Tongue (tissue), 1 donor: ENCODE measurements at regions not wholly inside any gene's neighbourhood (a gene's known extent, or its start where the extent isn't known, plus 50 kb on each side); places are given as distances from the start of the nearest gene placed in this dataset.

Source experiments
- DNase-seq: peaks from one replicate; pipeline ENCODE4 v3.0.0-alpha.2; 2015

DNA sequence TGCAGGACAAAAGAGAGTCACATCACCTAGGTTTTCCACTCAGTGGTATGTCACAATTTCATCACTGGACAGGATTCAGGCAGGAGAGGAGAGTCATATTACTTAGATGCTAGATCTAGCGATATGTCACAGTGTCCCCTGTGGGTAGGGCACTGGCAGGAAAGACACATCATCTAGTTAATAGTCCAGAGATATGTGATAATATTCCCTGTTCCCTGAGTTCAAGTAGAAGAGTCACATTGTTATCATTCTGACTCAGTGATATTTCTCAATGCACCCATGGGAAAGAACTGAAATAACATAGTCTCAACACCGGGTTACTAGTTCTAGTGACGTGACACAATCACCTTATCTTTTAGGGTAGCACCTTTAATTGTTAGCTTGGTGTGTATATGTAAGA is 944.0 kb upstream of the TSPY4 start:
- no peak for DNase-seq

DNA sequence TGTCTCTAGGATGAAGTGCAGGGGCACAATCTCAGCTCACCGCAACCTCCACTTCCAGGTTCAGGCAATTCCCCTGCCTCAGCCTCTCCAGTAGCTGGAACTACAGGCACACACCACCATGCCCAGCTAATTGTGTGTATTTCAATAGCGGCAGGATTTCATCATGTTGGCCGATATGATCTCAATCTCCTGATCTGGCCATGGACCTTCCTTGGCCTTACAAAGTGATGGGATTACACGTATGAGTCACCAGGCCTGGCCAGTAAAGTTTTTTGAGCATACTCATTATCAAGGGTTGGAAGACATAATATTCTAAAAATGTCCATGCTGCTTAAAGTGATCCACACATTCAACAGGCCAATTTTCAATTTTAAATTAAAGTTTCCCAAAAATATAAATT is 914.4 kb upstream of the TSPY4 start:
- DNase-seq: no peak

DNA sequence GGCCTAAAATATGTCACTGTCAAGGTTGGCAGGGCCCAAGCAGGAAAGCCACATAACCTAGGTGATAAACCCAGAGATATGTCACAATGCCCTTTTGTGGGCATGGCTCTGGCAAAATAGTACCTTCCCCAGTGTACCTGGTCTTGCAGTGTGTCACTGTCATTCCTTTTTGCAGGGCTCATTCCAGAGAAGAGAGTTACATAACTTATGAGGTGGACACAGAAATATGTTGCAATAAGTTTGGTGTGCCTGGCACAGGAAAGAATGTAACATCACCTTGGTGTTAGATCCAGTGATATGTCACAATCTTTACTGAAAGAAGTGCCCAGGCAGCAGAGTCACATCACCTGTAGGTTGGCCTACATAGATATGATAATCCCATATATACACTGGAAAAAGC is 910.8 kb upstream of the TSPY4 start:
- no peak for DNase-seq

DNA sequence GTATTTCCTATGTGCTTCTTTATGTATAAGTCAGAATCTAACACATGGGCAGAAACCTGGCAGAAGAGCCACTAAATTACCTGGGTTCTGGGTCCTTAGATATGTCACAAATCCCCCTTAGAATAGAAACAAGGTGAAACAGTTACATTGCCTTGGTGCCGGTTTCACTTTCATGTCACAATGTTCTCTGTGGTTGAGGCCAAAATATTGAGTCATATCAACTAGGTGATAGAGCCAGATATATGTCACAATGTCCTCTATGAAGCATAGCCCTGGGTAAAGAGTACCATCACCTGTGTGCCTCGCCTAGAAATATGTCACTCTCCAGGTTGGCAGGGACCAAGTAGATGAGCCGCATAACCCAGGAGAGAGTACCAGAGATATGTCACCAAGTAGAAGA is 899.8 kb upstream of the TSPY4 start:
- DNase-seq: no peak

DNA sequence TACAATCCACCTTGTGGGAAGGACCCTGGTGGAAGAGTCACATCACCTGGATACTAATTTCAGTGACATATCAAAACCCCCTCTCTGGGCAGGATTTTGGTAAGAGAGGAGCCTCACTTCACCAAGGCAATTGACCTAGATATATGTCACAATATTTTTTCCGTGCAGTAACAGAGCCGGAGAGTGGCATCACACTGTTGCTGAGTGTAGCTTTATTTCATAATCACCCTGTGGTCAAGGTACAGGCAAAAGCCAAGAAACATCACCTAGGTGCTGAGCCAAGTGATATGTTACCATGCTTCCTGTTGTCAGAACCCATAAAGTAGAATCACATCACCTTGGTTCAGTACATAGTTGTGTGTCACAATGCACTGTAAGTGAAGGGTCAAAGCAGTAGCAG is 895.2 kb upstream of the TSPY4 start:
- DNase-seq: no peak

DNA sequence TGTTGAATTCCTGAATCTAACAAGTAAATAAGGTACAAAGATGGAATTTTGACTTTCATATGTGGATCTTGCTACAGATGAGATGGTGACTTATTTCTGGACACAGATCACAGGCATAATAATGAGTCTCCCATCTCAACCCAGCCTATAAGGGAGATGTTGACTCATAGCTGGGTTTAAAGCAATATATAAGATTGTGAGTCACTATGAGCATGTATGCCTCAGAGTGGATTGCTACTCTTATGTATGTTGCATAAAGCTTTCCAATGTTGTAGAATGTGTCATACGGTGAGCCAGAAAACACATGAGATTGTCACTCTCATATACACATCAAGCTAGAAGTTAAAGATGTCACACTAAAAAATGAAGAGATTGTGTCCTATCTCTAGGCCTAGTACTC is 884.3 kb upstream of the TSPY4 start:
- no peak for DNase-seq

DNA sequence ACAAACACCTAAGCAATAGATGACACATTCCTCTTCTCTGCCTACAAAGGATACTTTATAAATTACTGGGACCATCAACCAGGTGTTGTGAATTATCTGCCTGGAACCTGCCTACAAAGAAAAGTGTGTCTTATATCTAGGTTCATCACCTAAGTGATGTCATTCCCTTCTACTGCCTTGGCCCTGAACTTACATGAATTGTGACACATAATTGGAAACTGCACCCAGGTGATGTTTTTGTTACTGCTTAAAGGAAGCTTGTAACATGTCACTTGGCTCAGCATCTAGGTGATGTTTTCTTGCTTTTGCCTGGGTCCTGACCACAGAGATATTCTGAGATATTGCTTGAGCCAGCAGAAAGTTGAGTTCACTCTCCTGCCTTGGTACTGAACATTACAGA is 870.5 kb upstream of the TSPY4 start:
- no peak for DNase-seq

DNA sequence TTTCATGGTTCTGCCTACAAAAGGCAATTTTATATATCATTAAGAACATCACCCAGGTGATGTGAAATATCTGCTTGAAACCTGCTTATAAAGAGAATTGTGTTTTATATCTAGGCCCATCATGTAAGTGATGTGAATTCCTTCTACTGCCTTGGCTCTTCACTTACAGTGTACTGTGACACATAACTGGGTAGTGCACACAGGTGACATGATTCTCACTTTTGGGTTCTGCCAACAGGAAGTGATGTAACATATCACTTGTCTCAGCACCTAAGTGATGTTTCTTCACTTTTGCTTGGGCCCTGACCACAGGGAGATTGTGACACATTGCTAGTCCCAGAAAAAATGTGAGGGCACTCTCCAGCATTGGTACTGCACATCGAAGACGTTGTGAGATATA is 867.0 kb upstream of the TSPY4 start:
- no peak for DNase-seq

DNA sequence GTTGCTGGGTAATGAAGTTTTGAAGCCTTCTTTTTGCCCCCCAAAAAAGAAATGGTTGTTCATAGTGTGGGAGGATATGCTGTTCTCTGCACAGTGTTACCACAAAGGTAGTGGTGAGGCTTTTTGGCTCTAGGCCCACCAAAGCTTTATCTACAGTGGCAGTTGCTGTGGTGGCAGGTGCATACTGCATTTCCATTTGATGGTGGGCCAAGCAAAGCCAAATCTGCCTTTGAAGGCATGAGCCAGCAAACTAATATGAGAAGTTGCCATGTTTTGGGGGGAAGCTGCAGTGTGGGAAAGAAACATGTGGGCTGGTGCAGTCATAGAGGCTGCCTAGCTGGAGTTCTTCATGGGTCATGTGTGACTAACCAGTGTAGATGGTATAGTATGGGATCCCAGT is 858.1 kb upstream of the TSPY4 start:
- DNase-seq: no peak

DNA sequence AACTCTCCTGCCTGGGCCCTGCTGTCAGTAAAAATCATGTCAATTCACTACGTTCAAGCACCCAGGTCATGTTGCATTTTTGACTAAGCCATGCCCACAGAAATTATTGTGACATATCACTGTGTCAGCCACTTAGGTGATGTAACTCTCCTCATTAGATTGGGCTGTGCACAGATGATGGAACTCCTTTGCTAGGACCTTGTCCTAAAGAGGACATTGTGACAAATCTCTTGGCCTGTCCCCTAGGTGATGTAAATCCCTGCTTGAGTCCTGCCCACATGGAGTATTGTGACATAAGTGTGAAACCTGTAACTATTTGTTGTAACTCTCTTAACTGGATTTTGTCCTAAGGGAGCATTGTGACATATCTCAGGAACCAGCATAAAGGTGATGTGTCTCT is 848.3 kb upstream of the TSPY4 start:
- DNase-seq: no peak

DNA sequence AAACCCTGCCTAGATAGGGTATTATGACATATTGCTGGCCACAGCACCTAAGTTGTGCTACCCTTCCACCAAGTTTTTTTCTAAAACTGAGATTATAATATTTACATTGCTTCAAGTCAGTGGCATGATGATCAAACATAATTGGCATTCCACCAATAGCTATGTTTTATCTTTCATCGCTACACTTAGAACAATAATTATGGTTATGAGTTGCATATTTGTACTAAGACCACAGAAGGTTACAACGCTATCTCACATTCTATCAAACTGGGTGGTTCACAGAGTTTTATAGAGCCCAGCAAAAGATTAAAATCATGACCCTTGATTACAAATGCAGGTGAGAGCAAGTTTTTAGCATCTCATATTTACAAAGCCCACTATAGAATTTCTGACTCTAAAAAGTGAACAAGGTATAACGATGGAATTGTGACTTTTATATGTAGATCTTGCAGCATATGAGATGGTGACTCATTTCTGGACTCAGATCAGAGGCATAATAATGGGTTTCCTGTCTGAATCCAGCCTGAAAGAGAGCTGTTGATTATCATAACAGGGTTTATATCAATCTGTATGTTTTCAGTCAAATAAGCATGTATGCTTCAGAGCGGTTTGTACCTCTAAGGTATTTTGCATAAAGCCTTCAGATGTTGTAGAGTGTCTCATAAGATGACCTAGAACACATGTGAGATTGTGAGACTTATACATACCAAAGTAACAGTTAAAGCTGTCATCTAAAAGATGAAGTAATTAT is 847.2 kb upstream of the TSPY4 start:
- DNase-seq: no peak

DNA sequence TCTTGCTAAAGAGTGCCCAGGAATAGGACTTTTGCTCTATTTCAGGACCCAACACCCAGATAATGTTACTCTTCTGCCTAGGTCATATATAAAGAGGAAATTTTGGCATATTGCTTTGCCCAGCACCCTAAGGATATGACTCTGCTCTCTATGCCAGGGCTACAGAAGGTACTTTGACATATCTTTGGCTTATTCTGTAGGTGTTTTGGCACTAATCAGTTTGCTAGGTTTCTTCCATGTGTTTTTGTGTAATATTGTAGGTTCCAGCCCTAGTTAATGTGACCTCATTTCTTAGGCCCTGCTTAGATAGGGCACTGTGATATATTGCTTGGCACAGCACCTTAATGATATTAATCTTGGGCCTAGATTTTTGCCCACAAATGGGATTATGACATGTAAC is 842.9 kb upstream of the TSPY4 start:
- no peak for DNase-seq

DNA sequence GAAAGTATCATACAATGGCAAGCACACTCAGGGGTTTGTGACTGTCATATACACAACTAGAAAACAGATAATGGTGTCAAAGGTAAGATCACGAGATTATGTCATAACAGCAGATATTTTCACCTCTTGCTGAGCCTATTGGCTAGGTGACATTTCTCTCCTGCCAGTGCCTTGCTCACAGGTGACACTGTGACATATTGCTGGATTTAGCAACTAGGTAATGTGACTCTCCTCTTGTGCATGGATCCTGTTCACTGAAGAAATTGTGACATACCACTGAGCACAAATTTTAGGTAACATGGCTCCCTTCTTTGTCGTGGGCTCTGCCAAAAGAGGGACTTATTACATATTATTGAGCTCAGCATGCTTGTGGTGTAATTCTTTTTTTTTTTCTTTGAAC is 842.0 kb upstream of the TSPY4 start:
- DNase-seq: no peak

DNA sequence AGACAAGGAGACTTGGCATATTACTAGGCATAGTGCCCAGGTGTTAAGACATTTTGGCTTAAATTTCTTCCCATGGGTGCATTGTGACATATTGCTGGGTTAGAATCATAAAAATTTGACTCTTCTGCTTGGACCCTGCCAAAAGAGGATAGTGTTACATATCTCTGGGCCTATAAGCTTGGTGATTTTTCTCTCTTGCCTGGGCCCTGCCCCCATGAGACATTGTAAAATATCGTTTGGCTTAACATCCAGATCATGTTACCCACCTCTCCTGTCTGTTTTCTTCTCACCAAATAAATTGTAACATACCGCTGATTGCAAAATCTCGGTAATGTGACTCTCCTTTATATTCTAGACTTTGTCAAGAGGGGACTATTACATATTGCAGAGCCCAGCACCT is 836.4 kb upstream of the TSPY4 start:
- DNase-seq: no peak

DNA sequence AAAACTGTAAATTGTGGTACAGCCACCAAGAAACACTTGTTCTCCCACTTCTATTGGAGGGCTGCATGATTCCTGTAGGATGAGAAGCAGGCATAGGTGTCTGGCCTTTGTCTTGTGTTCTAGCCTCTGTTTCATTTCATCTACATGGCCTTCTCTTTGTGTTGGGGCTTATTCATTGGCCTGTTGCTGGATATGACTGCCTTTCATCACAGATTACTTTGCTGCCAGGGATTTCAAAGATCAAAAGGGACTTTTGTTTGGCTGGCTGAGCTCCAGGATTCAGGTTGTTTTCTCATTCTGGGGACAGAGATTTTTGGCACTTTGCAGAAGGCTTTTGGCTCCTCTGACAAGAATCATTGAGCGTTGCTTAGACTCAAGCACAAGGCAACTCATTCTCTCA is 803.8 kb upstream of the TSPY4 start:
- no peak for DNase-seq

DNA sequence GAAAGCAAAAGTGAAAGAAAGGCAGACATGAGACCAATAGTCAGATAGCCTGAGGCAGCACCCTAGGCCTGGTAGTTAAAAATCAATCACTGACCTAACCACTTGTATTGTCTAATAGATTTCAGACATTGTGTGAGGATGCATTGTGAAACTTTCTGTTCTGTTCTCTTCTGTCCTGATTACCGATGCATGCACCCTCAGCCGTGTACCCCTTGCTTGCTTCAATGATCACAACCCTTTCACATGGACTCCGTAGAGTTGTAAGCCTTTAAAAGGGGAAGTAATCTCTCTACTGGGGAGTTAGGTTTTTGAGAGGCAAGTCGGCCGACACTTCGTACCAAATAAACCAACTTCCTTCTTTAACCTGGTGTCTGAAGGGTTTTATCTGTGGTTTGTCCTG is 801.6 kb upstream of the TSPY4 start:
- no peak for DNase-seq

DNA sequence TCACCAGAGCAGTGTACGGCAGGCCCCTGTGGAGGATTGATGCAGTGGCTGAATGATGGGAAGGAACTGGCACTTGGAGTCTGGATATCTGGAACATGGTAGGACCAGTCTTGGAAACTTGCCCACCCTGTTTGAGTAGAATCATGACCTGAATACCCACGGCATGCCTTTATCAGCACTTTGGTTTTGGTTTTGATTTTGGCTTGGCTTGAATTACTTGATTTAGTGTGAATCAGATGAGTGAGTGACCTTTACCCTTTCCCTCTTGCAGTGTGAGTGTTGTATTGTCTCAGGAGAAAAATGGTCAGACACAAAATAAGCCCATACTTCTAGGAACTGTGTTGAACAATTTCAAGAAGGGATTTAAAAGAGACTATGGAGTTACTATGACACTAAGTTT is 801.0 kb upstream of the TSPY4 start:
- no peak for DNase-seq

DNA sequence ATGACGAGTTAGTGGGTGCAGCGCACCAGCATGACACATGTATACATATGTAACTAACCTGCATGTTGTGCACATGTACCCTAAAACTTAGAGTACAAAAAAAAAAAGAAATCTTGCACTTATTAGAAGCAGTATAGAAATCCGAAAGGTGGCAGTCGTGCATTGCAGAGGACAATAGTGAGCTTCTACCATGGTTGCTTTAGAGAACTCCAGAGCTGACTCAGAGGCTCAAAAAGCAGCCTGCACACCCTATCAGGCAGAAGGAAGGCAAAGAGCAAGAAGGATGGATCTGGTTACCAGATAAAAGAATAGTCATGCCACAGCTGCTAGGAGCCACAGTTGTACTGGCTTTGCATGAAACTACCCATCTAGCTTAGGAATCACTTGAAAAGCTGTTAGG is 796.0 kb upstream of the TSPY4 start:
- DNase-seq: no peak

DNA sequence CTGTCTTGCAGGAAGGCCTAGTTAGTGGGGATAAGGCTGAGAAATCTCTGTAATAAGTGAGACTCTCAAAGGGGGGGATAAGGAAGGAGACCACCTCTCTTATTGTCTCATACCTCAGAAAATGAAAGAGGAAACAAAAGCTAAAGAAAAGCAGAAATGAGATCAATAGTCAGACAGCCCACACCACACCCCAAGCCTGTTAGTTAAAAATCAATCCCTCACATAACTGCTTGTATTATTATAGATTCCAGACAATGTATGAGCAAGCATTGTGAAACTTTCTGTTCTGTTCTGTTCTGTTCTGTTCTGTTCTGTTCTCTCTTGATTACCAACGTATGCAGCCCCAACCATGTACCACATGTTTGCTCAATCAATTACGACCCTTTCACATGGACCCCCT is 792.5 kb upstream of the TSPY4 start:
- DNase-seq: no peak

DNA sequence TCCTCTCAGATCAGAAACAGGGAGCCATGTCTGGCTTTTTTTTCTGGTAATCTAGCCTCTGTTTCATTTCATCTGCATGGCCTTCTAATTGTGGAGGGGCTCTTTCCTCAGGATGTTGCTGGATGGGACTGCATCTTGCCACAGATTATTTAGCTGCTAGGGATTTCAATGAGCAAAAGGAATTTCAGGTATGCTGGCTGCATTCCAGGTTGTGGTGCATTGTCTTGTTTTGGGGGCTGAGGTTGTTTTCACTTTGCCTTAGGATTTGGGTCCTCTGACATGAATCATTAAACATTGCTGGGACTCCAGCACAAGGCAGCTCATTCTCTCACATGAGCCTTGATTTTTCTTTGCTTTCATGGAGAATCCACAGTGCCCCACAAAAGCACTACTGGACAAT is 789.3 kb upstream of the TSPY4 start:
- no peak for DNase-seq

DNA sequence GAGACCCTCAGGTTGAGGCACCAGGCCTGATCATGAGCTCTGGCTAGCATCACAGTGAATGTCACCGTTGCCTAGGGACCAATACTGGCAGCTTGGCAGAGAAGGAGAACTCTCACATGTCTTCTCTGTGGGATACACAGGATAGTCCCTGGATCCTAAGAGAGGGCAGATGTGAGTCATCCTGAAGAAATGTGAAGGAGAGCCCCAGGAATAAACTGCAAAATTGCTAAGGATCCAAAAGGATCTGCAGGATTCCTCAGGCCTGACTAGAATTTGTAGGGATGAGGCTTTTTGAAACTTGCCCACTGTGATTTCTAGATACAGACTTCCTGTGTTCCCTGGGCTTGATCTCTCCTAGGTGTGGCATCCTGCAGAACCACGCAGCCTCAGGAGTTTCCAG is 785.9 kb upstream of the TSPY4 start:
- no peak for DNase-seq

DNA sequence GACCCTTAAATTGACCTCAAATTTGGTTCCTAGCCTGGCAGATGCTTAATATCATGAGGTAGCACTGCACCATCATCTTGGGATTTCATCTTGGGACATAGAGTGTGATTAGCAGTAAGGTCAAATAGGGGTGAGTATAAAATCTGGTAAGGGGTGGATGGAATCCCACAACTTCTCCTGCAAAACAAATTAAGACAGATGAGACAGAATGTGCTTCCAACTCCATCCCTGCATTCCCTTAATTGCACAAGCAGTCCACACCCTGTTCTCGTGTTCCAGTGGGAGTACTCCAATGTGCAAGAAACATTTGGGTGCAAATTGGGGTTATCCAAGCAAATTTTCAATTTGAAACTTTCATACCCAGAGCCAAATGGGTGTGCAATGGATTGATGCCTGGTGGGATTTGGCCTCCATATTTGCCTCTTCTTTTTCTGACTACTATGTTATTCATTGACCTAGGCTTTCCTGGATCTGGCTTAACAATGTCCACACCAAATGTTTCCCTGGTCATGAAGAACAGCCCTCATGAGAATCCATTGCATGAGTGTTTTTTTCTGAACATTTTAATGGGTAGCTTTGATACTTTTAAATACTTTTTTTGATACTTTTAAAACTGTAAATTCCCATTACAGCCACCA is 785.0 kb upstream of the TSPY4 start:
- no peak for DNase-seq

DNA sequence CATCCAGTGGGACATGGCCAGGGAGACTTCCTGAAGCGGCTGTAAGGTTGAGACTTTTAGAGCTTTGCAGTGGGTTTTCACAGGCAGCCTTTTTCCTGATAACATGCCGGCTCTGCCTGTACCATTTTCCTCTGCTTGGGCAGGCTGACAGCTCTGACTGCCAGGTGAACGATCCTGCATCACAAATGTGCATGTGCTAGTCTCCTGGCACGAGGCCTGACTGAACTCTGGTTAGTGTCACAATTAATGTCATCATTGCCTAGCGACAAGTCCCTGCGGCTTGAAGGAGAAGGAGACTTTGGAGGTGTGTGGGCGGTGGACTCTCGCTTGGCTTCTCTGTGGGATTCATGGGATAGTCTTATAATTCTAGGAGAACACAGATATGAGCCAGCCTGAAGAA is 783.6 kb upstream of the TSPY4 start:
- no peak for DNase-seq

DNA sequence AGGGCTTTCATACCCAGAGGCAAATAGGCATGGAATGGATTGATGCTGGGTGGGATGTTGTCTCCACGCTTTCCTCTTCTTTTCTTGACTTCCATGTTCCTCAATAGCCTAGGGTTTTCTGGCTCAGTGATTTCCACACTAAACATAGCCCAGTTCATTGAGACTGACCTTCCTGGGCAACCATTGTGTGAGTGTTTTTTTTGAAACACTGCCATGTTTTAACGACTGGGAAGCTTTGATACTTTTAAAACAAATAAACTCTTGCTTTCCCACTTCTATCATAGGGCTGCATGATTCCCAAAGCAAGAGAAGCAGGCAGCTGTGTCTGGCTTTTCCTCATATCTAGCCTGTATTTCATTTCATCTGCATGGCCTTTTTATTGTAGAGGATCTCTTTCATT is 775.9 kb upstream of the TSPY4 start:
- no peak for DNase-seq
